ENCODE measurements at regions not wholly inside any gene's neighbourhood (a gene's known extent, or its start where the extent isn't known, plus 50 kb on each side); places are given as distances from the start of the nearest gene placed in this dataset.

DNA sequence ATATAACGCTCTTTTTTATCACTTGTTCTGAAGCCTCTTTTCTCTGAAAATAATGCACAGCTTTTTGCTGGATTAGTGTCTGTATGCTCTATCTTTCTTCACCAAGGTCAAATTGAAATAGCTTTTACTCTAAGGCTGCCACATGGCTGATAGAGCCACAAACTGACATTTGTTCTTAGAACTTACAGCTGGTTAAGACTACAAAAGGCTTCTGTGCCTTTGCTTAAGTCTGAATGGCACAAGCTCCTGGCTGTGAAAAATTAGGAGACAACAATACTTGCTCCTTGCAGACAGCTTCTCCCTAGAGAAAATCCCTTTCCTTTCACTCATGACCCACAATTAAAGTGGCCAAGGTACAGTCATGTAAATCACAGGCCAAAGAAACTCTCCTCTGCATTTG is 515.3 kb downstream of the DSC3 start:
- no peak for DNase-seq

DNA sequence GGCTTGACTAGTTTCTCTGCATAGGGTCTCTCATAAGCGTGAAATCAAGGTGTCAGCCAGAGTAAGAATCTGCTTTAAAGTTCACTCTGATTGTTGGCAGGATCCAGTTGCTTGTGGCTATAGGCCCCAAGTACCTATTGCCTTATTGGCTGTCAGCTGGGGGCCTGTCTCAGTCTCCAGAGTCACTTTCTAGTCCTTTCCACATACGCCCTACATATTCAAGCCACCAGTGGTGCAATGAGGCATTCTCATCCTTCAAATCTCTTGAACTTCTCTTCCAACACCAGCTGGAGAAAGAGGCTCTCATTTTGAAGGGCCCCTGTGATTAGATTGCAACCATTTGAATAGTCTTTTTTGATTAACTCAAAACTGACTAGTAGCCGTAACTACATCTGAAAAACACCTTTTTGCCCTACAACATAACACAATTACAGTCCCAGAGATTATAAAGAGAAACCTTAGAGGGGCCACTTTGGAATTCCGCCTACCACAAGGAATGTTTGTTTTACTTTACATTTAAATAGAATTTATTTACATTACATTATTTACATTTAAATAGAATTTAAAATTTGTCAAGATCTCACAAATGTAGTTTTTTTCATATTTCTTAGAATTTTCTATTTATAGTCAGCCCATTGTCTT is 520.1 kb downstream of the DSC3 start:
- no peak for DNase-seq

DNA sequence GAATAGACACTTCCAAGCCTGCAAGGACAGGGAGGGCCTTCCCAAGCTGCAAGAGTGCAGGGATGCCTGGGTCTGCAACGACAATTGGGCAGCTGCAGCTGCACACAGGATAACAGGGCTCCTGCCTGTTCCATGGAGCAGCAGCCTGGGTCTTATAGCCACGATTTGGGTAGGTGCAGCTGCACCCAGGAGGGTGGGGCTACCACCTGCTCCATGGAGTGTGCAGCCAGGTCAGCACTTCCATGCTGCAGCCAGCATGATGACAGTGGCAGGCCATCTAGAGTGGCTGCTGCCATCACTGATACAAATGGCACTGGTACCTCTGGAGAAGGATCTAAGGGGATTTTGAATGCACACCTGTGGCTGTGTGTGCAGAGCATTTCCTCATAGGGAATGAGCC is 528.5 kb downstream of the DSC3 start:
- no peak for DNase-seq

DNA sequence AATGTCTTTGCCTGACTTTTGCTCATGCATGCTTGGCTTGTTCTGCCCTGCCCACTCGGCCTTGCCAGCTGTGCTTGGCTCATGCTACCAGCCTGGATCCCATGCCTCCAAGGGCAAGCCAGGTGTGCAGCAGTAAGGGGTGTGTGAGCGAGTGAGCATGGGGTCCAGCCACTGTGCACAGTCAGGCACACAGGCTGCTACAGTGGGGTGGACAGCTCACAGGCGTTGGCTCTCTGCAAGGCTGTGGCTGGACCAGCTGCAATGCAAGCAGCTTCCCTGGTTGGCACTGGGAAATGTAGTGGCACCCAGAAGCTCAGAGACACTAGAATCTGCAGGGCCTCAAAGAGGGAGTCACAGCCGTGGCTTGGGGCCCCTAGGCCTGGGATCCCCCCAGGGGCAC is 529.7 kb downstream of the DSC3 start:
- DNase-seq: no peak

DNA sequence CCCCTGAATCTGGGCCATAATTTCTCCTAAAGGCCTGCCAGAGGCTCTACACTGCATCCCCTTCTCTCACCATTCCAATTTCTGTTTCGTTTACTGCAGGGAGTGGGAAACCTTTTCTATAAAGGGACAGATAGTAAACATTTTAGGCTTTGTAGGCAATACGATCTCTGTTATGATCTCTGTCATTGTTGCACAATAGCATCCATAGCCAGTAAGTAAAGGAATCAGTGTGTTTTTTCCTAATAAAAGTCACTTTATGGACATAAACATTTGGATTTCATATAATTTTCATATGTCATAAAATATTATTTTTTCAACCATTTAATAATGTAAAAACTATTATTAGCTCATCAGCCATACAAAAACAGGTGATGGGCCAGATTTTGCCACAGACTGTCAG is 531.7 kb downstream of the DSC3 start:
- DNase-seq: no peak

DNA sequence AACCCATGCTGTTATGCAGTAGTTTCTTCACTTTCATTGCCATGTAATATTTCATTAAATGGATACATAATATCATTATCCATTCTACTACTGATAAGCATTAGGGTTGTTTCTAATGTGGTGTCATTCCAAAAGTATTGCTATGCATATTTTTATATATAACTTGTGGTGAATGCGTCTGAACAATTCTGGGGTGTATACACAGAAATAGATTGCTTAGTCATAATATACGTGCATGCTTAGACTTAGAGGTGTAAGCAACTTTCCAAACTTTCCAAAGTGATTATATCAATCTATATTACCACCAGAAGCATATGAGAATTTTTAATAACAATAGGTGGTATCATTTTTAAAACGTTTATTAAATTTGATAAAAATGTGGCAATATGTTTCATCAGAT is 540.9 kb downstream of the DSC3 start:
- DNase-seq: no peak

DNA sequence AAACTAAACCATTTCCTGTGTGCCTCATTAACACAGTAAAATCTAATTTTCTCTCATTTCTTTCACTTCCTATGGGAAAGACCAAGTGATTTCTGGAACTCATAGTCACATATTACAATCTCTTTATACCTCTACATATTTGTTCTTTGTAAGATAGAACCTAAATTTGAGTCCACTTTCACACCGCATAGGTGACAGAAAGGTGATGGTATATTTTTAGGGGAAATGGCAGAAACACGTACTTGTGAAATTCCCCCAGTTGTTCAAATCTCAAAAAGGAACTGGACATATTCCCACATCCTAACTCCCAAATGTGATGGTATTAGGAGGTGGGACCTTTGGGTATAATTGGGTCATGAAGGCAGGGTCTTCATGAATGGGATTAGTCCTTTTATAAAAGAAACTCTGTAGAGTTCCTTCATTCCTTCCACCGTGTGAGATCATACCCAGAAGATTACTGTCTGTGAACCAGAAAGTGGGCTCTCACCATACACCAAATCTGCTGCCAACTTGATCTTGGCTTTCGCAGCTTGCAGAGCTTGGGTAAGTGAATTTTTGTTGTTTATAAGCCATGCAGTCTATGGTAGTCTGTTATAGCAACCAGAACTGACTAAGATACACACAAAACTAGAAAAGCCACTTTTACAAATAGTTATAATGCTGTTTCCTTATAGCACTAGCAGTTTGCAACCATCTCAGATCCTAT is 542.1 kb downstream of the DSC3 start:
- DNase-seq: no peak

DNA sequence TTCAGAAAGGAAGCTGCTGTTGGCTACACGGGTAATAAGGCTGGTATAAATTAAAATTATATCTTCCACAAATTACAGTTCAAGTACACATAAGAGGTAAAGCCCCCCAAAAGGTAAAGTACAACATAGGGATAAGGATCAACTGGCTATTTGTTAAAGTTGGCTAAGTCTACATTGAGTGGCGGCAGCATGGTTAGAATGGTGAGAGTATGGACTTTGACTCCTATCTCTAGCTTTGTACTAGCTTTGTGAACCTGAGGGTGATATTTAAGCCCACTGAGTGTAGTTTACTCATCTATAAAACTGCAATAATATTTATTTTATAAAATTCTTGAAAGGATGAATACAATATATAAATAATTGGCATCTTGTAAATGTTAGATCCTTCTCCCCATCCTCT is 542.8 kb downstream of the DSC3 start:
- DNase-seq: no peak

DNA sequence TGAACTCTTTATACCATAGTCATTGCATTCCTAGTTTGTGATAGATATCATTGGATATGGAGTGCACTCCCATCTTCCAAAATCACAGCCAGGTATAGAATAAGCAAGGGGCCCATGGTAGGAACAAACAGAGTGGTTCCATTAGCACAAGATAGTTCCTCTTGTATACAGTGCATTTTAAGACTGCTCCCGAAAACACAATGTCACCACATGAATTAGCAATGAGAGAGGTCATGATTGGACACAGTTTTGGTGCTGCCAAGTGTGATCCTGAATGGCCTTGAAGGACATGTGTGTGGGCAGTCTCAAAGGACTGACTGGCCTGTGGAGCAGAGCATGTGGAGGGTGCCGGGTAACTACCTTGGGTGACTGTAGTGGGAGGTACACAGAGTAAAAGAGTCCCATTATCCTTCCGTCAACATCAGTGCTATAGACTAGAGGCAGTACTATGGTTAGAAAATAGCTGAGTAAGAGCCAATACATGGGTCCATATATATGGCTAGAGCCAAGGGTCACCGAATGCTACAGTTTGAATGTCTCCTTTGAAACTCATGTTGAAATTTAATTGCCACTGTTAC is 549.9 kb downstream of the DSC3 start:
- DNase-seq: no peak

DNA sequence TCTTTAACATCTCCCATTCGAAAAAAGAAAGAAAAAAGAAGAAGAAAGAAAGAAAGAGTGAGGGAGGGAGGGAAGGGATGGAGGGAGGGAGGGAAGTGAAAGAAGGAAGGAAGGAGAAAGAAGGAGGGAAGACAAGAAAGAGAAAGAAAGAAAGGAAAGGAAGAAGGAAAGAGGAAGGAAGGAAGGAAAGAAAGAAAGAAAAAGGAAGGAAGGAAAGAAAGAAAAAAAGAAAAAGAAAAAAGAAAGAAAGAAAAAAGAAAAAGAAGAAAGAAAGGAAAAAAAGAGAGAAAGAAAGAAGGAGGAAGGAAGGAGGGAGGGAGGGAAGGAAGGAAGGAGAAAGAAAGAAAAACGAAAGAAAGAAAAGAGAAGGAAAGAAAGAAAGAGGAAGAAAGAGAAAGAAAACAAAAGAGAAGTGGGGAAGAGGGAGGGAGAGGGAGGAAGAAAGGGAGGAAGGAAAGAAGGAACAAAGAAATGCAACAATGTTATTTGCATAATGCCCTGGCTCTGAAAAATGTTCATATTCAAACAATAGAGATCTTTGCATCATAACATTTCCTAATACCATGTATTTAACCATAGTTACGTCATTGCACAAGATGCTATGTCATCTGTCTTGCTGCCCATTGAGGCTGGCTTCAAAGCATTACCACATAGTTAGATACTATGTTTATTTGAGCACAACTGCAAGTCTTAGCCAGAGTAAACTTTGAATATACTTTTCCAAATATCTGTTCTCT is 550.6 kb downstream of the DSC3 start:
- DNase-seq: no peak

DNA sequence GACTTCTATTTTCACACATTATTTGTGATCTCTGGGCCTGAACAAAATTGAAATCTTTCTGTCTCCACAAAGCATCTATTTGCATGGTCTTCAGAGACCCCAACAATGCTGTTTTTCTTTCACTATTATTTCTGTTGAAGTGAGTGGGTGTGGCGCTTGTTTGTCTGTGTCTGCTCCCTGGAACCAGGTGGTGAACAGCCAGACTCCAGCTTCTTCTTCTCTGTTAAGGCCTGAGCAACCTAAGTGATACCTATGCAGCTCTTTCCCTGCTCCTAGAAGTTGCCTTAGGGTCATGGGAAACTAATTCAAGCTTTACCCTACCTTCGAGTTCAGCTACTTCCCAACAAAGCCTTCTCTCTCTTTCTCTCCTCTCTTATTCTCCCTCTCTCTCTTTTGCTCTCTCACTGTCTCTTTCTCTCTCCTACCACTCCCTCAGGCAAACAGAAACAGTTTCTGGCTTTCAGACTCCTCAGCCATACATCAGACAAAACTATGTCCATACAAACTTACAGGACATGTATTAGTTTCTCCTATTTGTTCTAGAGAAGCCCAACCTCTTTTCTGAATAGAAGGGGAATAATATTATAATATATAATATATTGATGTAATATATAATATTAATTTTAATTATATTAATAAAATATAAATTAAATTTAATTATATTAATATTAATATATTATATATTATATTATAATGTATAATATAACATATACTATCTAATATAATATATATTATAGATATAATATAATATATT is 552.5 kb downstream of the DSC3 start:
- no peak for DNase-seq

DNA sequence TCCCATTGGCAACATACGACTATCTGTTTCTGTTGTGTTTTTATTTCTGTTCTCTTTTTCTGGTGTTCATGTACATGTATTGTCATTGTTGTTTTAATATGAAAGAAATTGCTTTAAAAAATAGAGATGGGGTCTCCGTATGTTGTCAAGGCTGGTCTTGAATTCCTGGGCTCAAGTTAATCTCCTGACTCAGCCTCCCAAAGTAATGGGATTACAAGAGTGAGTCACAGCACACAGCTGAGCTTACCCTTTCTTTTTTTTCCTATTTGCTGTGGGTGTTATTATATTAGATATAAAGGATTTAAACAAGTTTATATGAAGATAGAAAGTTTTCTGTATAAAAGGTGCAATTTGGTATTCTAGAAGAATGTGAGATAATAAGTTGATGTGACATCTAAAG is 554.6 kb downstream of the DSC3 start:
- DNase-seq: no peak

DNA sequence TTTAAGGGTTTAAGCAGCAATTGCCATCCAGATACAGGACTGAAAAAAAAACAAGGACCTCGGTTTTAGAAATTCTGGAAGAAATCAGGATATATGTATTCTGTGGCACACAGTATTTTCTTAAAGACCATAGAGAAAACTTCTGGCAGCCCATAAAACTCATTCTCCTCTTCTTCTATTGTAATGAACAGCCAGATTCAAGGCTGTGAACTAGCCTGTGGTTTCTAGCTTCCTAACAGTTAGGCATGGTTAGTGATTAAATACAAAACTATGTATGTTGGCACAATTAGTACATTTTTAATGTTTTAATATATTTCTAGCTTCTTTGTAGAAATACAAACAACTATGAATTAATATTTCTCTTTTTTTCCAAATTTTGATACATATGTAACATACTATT is 555.7 kb downstream of the DSC3 start:
- no peak for DNase-seq

DNA sequence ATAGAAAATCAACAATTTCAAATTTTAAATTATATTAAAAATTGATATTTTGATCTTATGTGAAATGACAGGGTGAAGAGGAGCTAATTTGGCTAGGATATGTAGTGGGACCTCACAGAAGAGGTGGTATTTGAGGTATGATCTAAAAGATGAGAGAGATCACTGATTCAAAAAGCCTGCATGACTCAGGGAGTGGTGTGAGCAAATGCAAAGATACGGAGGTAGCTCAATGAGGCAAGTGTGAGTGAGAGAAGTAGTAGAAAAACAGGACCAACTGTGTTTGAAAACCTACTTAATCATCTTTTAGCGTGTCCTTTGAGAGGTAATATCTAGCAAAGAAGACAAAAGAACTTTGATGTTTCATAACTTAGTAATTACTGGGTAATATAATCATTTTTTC is 557.5 kb downstream of the DSC3 start:
- DNase-seq: no peak

DNA sequence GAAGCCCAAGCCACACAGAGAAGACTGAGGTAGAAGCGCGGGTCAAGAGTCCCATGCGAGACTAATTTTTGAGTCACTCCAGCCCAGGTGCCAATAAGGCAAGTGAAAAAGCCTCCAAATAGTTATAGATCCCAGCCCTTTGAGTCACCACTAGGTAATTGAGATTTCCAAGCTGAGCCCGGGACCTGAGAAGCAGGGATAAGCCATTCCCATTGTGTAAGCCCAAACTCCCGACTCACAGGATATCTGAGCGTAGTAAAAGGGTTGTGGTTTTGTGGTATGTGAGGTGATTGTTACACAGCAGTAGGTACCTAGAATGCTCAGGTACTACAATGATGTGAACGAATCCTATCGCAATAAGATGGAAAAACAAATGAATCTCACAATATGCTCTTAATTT is 560.7 kb downstream of the DSC3 start:
- DNase-seq: no peak

DNA sequence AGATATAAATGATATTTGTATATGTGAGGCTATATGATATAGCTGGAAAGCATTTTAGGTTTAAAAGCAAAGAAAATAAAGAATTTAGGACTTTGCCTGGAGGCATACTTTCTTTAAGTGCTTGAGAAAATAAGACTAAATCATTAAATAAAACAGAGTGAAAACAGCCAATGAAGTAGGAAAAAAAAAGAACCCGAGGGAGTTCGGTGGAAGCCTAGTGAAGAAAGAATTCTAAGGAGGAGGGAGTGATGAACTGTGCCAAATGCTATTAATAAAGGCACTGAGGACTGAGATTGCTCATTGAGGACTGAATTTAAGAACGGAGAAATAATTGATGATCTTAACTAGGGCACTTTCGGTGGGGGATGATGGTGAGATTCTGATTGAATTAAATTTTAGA is 573.5 kb downstream of the DSC3 start:
- DNase-seq: no peak

DNA sequence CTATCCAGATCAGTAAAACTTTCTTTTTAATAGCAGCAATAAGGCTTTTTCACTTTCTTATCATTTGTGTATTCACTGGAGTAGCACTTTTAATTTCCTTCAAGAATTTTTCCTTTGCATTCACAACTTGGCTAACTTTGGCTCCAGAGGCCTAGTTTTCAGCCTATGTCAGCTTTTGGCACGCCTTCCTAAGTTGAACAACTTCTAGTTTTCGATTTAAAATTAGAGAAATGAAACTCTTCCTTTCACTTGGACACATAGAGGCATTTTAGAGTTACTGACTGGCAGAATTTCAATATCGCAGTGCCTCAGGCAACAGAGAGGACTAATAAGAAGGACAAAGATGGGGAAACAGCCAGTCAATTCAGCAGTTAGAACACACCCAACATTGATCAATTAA is 577.4 kb downstream of the DSC3 start:
- no peak for DNase-seq

DNA sequence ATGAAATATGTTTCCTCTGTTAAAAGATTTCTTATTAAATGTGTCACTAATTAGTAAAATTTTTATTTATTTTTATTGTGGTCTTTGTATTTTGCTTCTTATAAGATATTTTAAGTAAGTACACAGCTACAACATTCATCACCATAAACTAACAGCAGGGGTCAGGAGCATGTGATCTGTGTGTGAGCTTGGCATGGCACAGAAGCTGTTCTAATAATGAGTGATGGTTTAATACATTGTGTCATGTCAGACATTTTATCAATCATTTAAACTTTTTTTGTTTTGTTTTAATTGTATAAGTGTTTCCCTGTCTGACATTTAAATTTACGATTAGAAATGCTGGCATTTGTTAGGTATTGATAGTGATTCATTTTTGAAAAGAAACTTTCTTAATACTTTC is 585.4 kb downstream of the DSC3 start:
- DNase-seq: no peak

DNA sequence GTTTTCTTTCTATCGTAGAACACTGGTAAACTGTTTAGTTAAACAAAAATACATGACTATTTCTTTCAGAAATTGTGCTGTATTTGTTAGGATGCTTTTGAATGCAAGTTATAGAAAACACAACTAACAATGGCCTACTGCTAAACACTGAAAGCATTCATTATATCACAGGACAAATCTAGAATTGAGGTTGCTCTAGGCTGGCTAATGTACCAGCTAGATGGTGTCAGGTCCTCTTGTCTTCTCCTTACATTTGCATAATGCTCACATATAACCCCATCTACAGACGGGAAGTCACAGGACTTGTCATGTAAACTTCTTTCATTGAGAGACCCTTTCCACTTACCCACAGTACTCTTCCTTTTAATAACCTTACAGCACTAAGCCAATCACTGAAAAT is 586.8 kb downstream of the DSC3 start:
- no peak for DNase-seq

DNA sequence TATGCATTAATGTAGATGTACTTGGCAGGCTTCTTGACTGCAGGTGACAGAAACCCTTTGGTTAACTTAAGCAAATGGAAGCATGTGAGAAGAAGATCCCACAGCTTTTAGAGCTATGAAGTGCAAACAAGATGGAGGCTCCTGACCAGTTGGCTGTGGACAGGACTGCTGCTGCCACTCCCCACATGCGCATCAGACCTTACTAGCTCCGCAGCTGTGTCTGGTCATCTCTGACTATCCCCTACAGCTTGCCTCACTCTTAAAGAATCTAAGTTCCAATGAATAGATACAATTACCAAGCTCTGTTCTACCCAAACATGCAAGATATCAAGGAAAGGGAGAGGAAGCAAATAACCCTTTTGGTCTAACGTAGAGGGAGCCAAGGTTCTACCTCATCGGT is 587.6 kb downstream of the DSC3 start:
- DNase-seq: no peak

DNA sequence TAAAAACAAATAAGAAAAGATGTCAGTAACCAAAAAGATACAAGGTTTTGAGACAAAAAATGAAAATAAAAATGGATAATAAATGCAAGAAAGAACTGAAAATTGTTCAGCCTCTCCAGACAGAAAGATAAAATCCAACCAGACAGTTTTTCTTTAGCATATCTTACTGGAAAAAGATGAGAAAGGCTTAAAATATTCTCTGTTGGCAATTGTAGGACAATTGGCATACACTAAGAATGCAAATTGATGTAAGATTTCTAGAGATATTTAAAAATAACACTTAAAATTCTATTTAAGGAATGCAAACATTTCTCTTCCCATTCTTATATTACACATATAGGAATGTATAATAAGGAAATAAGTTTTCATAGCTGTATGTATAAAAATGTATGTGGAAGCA is 590.6 kb downstream of the DSC3 start:
- DNase-seq: no peak

DNA sequence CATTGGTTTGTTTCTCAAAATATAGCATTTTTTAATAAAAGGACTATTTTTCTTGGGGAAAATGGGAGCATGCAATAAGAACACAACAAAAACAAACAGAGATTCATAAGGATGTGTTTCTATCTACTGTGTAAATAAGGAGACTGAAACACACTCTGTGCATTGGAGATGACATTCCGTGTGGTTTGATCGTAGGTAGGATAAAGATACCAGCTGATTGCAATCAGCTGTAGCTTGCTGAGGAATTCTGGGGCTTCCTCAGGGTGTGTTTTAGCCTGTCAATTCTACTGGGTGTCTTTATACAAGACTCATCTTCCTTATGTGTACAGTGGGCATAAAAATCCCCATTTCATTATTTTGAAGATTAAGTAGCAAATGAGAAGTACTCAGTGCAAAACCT is 591.6 kb downstream of the DSC3 start:
- DNase-seq: no peak

DNA sequence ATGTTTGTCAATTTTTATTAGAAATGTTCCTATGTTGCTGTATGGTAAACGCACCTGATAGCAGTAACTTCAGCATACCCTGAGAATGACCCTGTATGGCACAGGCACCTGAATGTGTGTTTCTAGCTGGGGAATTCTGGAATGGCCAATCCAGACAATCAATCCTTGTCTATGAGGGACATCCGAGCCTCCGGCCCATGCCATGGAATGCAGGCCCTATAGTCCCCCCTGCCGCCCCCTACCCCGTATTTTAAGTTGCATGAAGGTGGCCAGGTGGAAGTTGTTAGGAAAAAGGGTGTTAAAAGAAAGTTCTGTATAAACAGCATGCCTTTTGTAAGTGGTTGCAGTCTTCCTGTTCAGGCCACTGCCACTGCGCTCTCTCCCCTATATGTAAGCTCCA is 595.9 kb downstream of the DSC3 start:
- DNase-seq: no peak

All from occipital lobe (tissue), 1 donor.